Kidney epithelial cell (primary cell): ENCODE measurements at regions not wholly inside any gene's neighbourhood (a gene's known extent, or its start where the extent isn't known, plus 50 kb on each side); places are given as distances from the start of the nearest gene placed in this dataset.

Experiments used
- DNase-seq: peaks from one replicate; pipeline ENCODE4 v3.0.0-alpha.2; 2010; ENCODE audit warnings: low read depth
- H3K27me3 ChIP-seq: 2 replicates; pipeline ENCODE4 v1.6.0; 2011; ENCODE audit warnings: low read length; ENCODE audit not compliant: control insufficient read depth, insufficient read depth
- H3K36me3 ChIP-seq: 2 replicates; pipeline ENCODE4 v1.5.1; 2011; ENCODE audit warnings: low read length; ENCODE audit not compliant: control insufficient read depth, insufficient read depth
- H3K4me3 ChIP-seq: 2 replicates; pipeline ENCODE4 v1.5.1; 2011; ENCODE audit warnings: low read depth, mild to moderate bottlenecking, control low read depth, low read length
- TF ChIP-seq, protein P1 (sequence below): IDR thresholded peaks from 2 replicates; pipeline ENCODE4 v1.5.1; 2011; ENCODE audit warnings: mild to moderate bottlenecking, moderate library complexity, low read length, control low read depth, inconsistent platforms; ENCODE audit not compliant: insufficient read depth, poor library complexity, severe bottlenecking

- TF ChIP-seq, protein P1, sequence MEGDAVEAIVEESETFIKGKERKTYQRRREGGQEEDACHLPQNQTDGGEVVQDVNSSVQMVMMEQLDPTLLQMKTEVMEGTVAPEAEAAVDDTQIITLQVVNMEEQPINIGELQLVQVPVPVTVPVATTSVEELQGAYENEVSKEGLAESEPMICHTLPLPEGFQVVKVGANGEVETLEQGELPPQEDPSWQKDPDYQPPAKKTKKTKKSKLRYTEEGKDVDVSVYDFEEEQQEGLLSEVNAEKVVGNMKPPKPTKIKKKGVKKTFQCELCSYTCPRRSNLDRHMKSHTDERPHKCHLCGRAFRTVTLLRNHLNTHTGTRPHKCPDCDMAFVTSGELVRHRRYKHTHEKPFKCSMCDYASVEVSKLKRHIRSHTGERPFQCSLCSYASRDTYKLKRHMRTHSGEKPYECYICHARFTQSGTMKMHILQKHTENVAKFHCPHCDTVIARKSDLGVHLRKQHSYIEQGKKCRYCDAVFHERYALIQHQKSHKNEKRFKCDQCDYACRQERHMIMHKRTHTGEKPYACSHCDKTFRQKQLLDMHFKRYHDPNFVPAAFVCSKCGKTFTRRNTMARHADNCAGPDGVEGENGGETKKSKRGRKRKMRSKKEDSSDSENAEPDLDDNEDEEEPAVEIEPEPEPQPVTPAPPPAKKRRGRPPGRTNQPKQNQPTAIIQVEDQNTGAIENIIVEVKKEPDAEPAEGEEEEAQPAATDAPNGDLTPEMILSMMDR, result no peak
- Histone ChIP-seq H3K36me3 (no peaks in the 10 kb centered on the region), H3K27me3 (no peaks in the 10 kb centered on the region), H3K4me3 (no peak overlapping the region)
- no peak for DNase-seq
Measured at GRCh38 chr5:72630721-72631120, 123.5 kb upstream of the ZNF366 start.

DNA sequence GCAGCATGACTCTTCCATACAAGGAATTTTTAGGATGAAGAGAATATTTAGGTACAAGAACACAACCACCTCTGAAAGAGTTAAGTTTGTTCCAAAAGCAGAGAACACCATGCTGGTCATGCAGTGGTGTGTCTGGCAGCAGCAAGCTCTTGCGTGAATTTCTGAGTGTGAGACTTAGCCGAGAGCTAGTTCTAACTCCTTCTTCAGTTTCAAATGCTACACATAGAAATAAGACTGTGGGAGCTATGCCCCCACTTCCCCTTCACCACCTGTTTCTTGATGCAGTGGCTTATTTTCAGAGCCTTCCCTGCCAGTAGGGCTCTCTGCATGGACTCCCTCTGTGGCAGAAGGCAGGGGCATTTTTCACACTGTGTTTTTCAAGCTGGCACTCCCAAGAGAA is 122.9 kb upstream of the ZNF366 start:
- H3K36me3 ChIP-seq, result no peaks in the 10 kb centered on the region
- H3K4me3 ChIP-seq, result no peak overlapping the region
- no peaks in the 10 kb centered on the region for H3K27me3 ChIP-seq
- TF ChIP-seq, protein P1, result no peak
- no peak for DNase-seq

- H3K36me3 ChIP-seq, result no peaks in the 10 kb centered on the region
- no peak overlapping the region for H3K4me3 ChIP-seq
- no peaks in the 10 kb centered on the region for H3K27me3 ChIP-seq
- TF ChIP-seq, protein P1, result no peak
- DNase-seq, result no peak
Measured at GRCh38 chr5:72628771-72629371, 121.7 kb upstream of the ZNF366 start.

- no peak for DNase-seq
- Histone ChIP-seq H3K4me3 (no peak overlapping the region), H3K27me3 (no peaks in the 10 kb centered on the region), H3K36me3 (no peaks in the 10 kb centered on the region)
- TF ChIP-seq, protein P1, result no peak
Measured at GRCh38 chr5:72625332-72625731, 118.1 kb upstream of the ZNF366 start.

DNA sequence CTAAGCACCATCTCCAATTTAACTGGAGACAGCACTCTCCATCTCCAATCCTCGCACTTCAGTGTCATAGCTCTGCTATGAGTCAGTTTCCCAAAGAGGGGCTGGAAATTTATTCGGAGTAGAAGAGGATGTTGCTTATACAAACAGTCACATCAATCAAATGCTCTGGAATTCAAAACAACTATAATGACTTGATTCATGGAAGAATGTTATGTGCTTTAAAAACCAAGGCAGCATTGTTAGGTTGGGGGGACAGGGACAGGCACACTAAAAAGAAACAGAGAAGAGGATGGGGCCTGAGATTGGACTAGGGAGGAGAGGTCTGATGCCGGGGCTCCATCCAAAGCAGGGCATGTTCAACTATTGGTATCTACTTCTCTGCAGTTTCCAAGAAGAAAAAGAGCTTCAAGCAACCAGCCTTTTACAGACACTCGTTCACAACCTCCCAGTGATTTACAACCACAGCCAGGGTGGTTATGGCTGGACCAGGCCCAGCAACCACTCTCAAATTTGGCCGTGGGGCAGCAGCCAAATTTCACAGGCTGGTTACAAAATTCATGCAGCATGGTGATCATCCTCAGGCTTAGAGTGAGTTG is 117.5 kb upstream of the ZNF366 start:
- no peak for DNase-seq
- Histone ChIP-seq H3K27me3 (no peaks in the 10 kb centered on the region), H3K36me3 (no peaks in the 10 kb centered on the region), H3K4me3 (no peak overlapping the region)
- TF ChIP-seq, protein P1, result no peak

DNA sequence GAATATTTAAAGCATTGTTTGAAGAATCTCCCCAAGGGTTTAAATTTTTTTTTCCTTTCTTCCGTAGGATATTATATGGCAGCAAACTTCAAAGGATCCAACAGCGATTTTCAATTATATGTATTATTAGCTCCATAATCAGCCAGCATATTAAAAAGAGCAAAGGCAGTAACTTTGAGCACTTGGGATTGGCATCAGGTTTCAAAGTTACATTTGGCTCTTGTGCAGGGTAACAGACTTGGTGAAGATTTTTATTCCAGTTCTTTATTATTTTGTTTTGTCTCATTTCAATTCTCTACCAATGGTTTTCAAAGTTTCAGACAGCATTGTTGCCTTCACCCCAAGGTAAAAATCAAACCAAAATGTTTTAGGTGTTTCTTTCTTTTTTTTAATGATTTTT is 116.7 kb upstream of the ZNF366 start:
- Histone ChIP-seq H3K36me3 (no peaks in the 10 kb centered on the region), H3K27me3 (no peaks in the 10 kb centered on the region), H3K4me3 (no peak overlapping the region)
- TF ChIP-seq, protein P1, result no peak
- no peak for DNase-seq
